Right ventricle myocardium superior (tissue), 1 donor: ENCODE measurements at regions not wholly inside any gene's neighbourhood (a gene's known extent, or its start where the extent isn't known, plus 50 kb on each side); places are given as distances from the start of the nearest gene placed in this dataset.
"Not testable (repeated sequence)": the region's sequence is repeated elsewhere in the genome, so short reads cannot be mapped to it uniquely, and the experiment has no call there.

Experiments
- ATAC-seq: fragments of 200-7000 bp; cut with Tn5 transposase; one replicate; pipeline ENCODE4 v1.9.1; 2020; ENCODE audit warnings: mild to moderate bottlenecking; ENCODE audit not compliant: poor library complexity
- DNase-seq: peaks from one replicate; pipeline ENCODE4 v3.0.0-alpha.2; 2020
- intact Hi-C: fragments of 100-400 bp; cut with DNase I; formaldehyde crosslinking; loops from one replicate; pipeline ENCODE4 v1.11.2; 2022
- donor health status: DM: no; HTN: yes; CAD: no; lungs with severe emphysema.

DNA sequence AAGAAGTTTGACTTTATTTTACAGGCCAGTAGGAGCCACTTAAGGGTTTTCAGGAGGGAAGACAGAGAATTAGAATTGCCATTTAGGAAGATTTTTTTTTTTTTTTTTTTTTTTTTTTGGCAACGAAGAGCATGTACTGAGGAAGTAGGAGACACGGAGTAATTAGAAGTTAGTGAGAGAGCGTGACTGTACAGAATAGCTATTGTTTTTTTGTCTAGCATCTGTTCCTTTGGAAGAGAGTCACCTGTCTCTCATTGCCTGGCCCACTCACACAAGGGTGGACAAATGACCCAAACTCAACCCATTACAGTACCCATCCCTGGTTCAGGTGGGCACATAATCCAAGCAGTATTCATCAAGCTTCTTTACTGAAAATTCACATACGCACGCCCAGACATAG is 166.7 kb downstream of the LACC1 start:
- intact Hi-C loops, result loop anchor here (5.0 kb wide), 1 partner anchor 139 kb away; no protein-coding TSS in a partner anchor
- DNase-seq (no peak), ATAC-seq (no peak)

DNA sequence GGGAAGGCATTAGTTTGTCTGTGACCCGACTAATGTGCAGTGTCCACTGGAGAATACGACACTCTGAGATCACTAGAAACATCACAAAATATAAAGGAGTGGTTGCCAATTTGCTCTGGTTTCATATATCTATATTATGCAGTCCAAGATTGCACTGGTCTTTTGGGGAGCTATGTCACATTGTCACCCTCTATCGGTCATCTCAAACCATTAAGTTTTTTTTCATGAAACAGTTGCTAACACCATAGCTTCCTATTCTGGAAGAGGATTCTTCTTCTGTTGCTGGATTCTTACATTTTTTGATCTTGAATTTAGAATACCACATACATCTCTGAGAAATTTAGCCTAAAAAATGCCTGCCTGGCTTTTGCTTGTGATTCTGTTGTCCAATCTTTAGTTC is 168.6 kb downstream of the LACC1 start:
- DNase-seq (no peak), ATAC-seq (no peak)
- intact Hi-C loops, result loop anchor here (5.0 kb wide), 1 partner anchor 141 kb away; no protein-coding TSS in a partner anchor

DNA sequence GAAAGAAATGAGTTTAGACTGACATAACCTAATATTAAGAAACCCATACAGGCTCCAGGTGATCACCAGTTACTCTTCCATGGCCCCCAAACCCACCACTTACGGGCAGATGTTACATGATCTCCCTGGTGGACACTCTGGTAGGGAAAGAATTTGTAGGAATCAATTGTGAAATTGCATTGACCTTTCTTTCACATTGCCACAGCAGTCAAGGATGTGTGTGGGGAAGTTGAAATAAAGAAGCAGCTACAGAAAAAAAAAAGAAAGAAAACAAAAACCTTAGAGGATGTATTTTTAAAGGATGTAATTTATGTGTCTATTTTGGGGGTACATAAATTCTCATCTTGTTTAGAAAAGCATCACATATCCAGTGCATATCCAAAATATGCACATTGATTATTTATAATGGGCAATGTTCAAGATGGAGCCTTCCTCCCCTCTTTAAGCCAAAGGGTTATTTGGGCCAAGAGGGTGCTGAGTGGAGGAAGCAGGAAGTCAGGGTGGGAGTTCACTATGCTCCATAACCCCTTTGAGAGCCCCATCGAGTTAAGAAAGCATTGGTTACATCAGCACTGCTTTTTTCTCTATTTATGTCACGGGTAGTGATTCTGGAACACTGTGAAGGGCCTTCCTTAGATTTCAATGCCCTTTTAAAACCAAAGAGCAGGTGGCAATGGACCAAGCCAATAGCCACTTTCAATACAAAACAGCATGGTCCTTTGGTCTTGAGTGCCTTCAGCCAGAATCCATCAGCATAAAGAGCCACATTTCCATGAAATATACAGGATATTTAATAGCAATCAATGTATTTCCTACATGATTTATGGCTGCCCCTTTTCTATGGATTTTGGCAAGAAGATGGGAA is 169.6 kb downstream of the LACC1 start:
- intact Hi-C loops, result loop anchor here (5.0 kb wide), 1 partner anchor 142 kb away; no protein-coding TSS in a partner anchor
- no peak for DNase-seq
- no peak for ATAC-seq

DNA sequence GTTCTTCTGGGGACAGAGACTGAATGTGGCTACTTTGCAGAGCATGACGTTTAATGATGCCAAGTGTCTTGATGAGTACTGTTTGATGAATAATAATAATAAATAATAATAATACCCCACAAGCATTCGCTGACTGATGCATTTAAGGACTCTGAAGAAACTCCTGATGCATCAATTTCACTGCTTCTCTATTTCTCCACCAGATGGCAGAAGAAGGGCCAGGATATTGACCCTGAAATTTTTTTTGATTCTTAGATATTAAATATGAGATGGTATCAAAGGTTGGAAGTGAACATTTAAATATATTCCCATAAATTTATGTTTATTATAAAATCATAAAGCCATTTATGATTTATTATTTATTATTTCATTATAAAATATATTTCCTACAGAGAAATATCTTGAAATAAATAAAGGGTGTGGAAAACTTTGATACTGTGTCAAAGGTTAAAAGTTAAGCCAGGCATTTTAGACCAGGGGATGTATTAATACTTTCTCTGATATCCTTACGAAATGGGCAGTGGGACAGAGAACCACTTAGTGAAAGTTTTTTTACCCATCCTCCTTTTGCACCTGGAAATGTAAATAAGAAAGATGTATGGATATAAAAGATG is 170.9 kb downstream of the LACC1 start:
- ATAC-seq (peak; percentile 41), DNase-seq (no peak)
- intact Hi-C loops, result loop anchor here (5.0 kb wide), 1 partner anchor 387 kb away; no protein-coding TSS in a partner anchor

DNA sequence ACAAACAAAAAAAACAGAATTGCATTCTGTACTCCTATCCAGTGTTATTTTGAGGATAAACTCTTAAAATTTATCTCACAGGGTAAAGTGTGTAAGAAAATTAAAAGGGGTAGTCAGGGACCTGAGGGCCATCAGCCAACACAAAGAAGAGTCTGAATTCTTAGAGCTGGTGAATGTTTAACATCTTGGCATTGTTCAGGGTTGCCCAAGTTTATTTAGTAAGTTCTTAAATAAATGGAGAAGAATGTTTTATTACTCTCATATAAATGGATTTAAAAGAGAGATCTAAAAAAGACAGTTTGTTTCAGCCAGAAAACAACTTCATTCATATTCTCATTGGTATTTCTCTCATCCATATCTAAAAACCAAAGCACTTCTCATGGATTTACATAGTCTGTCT is 171.7 kb downstream of the LACC1 start:
- DNase-seq (no peak), ATAC-seq (no peak)
- intact Hi-C loops, result loop anchor here (5.0 kb wide), 1 partner anchor 386 kb away; no protein-coding TSS in a partner anchor

DNA sequence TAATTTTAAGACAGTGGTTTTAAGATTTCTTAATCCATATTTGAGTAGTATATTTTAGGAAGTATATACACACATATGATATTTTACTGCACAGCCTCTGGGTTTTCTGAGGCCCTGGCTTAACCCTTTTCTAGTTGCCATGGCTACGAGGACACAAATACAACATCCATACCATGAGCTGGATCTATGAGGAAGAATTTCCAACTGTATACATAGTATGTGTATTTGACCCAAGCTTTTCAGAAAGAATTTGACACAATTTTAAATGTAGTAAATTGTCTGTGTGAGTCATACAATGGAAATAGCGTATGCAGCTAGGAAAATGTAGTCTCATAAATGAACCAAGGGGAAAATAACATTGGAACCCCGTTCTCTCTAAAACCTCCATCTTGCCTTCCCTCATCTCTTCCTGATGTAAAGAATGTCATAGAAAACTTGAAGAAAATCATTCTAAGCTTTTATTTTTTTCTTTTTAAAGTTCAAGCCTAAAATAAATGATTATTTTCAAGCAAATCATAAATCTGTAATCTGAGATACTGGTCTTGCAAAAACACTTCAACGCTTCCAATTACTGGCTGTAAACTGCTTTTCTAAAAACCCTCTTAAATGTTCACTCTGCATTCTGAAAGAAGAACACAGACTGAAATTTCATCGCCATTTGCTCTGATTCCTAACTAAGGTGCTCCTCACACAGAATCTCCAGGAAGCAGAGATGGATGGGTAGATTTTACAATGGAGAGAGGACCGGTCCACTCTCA is 172.4 kb downstream of the LACC1 start:
- DNase-seq (no peak), ATAC-seq (no peak)
- intact Hi-C loops, result loop anchor here (5.0 kb wide), 1 partner anchor 385 kb away; no protein-coding TSS in a partner anchor

DNA sequence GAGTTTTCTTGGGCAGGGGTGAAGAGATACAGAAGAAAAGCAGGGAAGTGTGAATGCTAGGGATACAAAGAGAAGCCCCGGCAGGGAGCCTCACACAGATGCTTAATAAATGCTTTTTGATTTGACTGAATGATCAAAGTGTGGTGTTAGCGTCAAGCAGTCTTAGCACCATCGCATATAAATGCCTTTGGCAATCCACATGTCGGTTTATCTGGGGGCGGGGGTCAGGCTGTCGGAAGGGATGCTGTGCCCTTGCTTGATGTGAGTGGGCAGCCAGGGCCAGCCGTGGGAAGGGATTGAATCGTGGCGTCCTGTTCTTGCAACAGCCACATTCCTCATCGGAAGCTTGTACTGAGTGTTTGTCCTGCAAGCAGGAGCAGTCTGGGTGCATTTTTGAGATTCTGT is 173.1 kb downstream of the LACC1 start:
- peak; percentile 44 for DNase-seq
- intact Hi-C loops, result loop anchor here (5.0 kb wide), 1 partner anchor 385 kb away; no protein-coding TSS in a partner anchor
- peak; percentile 43 for ATAC-seq

DNA sequence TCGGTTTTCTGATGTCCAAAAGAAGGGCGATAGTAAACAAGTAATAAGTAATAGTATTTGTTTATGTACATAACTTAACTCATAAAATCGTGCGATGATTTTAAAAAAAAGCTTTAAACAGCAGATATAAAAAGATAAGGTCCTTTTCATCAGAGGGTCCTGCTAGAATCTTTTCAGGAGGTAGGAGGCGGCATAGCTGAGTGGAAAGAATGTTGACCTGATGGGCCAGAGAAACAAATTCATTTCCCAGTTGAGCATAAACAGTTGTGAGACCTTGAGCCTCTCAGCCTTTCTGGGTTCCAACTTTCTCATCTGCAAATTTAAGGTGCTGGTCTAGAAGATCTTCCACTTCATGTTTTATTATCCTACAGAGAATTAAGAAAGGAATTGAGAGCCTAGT is 173.5 kb downstream of the LACC1 start:
- DNase-seq (no peak), ATAC-seq (no peak)
- intact Hi-C loops, result loop anchor here (5.0 kb wide), 1 partner anchor 384 kb away; no protein-coding TSS in a partner anchor

DNA sequence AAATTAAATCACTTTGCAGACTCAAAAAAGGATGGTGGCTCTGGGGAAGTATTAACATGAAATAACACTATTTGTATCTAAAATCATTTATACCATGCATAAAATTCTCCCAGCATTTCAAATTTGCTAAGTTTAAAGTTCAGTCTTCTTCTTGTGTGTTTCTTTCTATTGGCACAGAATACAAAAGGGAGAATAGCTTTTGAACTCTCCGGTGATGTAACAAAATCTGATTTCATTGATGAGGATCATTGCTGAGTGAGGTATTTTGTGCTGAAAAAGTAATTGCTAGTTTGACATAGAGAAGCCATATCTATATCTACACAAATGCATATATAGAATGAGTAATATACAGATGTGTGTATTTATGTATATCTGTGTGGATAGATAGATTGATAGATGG is 174.8 kb downstream of the LACC1 start:
- ATAC-seq, result no peak
- no peak for DNase-seq
- intact Hi-C loops, result loop anchor here (5.0 kb wide), 1 partner anchor 383 kb away; no protein-coding TSS in a partner anchor

DNA sequence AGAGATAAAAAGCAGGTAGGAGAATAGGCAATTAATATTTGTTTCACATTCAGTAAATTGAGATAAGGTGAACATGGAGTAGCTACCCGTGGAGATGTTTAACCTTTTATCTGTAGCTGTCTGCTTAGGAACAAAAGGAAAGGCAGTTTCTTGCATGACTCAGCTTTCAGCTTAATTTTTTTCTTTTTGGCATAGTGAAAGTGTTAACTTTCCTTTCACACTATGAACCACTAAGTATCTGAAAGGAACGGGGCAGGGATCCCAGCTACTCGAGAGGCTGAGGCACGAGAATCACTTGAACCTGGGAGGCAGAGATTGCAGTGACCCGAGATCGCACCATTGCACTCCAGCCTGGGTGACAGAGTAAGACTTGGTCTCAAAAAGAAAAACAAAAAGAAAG is 176.0 kb downstream of the LACC1 start:
- intact Hi-C loops, result not testable (repeated sequence)
- ATAC-seq, result peak; percentile 84

DNA sequence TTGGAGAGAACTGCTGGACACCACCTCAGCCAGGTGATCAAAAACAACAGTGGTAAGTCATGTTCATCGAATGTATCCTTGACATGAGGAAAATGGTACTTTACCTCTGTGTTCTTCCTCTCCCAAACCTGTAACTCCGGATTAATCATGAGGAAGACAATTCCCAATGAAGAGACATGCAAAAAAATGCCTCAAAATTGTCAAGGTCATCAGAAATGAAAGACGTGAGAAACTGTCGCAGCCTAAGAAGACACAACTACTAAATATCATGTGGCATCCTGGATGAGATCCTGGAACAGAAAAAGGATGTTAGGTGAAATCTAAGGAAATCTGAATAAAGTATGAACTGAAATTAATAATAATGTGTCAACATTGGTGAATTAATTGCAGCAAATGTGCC is 178.4 kb downstream of the LACC1 start:
- ATAC-seq (no peak), DNase-seq (no peak)
- intact Hi-C loops, result no loop called here

More for the DNA sequence above, 176.0 kb downstream of the LACC1 start:
- peak; percentile 54 for DNase-seq

DNA sequence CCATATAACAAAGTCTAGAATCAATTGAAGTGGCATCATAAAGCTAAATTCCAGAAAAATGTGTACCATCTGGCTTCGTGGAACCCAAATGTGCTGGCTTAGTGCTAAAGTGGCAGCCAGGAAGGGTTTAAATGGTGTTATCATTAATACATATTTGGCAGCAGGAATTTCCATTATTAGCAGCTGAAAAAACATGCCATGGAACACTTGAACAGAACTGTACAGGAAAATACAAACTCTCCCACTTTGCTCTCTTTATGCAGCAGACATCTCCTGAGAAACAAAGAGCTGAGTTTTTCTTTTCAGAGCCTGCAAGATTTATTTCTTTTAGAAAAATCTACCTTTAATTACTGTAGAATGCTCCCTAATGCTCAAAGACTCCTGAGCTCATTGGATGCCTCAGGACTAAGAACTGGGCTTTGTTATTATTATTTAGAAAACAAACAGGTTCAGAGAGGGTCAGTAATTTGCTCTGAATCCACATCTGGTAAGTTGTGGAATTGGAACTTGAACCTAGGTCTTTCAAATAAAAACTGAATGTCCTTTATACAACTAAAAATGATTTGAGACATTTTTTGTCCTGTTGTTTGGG is 179.0 kb downstream of the LACC1 start:
- DNase-seq (no peak), ATAC-seq (peak; percentile 44)
- intact Hi-C loops, result no loop called here

DNA sequence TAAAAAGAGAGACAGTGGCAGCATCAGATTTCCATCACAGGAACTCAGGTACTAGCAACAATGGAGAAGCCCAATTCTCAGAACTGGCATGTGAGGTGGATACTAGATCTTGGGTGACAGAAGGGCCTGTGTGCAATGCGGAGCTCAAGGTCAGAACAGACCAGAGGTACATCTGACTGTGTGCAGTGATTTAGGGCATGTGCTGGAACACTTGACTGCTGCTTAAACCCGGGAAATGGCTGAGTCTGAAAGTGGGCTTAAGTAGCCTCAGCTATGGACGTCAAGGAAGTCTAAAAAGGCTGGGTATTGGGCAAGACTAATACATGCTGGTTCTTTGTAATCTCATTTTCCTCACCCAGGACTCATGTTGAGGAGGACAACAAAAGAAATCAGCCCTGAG is 182.2 kb downstream of the LACC1 start:
- ATAC-seq (no peak), DNase-seq (no peak)
- intact Hi-C loops, result no loop called here

DNA sequence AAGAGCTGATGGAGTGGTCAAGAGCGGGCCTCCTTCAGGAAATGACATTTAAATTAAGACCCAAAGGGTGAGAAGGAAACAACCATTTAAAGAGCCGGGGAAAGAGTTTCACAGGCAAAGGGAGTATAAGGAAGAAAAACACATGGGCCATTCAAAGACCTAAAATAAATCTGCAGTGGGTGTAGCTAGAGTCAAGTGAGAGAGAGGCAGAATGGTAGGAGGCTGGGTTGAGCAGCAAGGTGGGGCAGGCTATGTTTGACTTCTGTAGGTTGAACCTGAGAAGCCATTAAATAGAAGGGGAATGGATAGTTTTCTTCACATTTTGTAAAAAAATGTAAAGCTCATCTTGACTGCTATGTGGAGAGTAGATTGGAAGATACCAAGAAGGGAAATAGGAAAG is 183.8 kb downstream of the LACC1 start:
- ATAC-seq (no peak), DNase-seq (no peak)
- intact Hi-C loops, result no loop called here

DNA sequence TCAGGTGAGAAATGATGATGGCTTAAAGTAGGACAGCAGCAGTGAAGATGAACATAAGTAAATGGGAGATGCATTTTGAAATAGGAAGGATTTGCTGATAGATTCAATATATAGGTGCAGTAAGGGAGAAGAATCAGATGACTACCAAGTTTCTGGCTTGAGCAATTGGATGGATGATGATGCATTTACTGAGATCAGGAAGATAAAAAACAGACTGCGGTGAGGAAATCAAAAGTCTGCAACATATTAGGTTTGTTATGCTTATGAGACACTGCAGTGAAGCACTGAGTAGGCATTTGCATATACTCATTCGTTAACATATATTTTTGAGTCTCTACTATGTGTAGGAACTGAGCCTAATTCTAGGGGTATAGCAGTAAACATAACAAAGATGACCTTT is 184.2 kb downstream of the LACC1 start:
- ATAC-seq, result no peak
- intact Hi-C loops, result no loop called here

DNA sequence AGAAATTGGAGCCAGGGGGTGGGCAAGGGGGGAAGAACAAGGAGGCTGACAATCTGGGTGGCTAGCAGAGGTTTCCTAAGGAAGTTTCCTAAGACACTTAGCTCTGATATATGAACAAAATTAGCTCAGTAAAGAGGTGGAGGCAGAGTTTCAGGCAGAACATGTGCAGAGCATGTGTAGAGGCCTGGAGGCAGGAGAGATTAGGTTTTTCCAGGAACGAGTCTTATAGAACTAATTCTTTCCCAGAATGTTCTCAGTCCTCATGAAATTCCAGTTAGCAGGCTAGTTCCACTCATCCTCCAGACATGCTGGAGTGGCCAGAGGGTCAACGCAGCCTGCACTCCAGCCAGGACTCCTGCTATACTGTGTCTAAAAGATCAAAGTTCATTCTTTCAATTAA is 184.7 kb downstream of the LACC1 start:
- DNase-seq, result no peak
- ATAC-seq, result no peak
- intact Hi-C loops, result no loop called here

More for the DNA sequence above, 184.2 kb downstream of the LACC1 start:
- no peak for DNase-seq

DNA sequence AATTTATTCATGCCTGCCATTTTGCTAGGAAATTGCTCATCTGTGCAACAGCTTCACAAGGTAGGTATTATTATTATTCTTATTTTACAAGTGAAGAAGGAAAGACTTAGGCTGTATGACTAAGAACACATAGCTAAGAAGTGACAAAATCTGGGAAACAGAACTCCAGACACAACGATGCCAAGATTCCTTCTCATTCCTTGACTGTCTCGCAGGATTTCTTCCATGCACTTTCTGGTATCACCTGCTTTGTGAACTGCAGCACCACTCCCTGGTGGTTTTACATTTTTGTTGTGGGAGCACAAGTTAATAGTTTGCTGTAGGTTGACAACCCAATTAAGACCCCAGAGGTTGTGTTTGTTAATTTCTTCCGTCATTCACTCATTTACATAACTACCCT is 188.5 kb downstream of the LACC1 start:
- intact Hi-C loops, result no loop called here
- ATAC-seq (no peak), DNase-seq (no peak)

DNA sequence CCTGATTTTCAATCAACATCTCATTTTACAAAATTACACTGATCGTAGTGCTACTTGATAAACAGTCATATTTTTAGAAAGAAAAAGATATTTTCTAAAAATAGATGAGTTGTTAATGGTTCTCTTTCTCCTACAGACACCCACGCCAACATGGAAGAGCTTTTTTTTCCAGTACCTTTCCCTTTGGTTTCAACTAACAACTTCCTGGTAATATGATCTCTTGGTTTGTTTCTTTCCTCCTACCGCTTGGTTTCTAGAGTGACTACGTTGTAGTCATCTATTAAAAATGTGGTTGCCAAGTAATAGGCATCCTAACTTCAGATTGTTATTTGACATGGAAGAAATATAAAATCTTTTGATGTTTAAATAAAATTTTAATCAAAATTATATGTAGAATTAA is 189.0 kb downstream of the LACC1 start:
- ATAC-seq (no peak), DNase-seq (no peak)
- intact Hi-C loops, result no loop called here

DNA sequence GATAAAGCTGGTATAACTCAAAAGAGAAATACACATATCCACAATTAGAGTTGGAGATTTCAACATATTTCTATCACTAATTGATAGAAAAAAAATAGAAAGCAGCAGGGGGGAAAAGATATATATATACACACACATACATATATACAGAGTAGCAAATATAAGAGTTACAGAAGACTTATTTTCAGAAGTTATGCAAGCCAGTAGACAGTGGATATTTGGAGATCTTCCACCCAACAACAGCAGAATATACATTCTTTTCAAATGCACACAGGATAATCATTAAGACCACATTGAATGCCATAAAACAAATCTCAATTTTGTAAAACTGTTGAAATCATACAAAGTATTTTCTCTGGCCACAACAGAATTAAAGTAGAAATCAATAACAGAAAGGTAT is 192.8 kb downstream of the LACC1 start:
- no peak for DNase-seq
- no peak for ATAC-seq
- intact Hi-C loops, result no loop called here
